Retinal pigment epithelial cell (primary cell): ENCODE measurements at regions not wholly inside any gene's neighbourhood (a gene's known extent, or its start where the extent isn't known, plus 50 kb on each side); places are given as distances from the start of the nearest gene placed in this dataset.

Experiments used
- DNase-seq: peaks from one replicate; pipeline ENCODE4 v3.0.0-alpha.2; 2010; ENCODE audit warnings: low read depth
- H3K4me3 ChIP-seq: 2 replicates; pipeline ENCODE4 v1.5.1; 2011; ENCODE audit warnings: mild to moderate bottlenecking, low read length, control low read depth, moderate library complexity
- CTCF ChIP-seq: conservative IDR thresholded peaks from 2 replicates; pipeline ENCODE4 v1.5.1; 2011; ENCODE audit warnings: low read depth, low read length, control low read depth, inconsistent platforms

DNA sequence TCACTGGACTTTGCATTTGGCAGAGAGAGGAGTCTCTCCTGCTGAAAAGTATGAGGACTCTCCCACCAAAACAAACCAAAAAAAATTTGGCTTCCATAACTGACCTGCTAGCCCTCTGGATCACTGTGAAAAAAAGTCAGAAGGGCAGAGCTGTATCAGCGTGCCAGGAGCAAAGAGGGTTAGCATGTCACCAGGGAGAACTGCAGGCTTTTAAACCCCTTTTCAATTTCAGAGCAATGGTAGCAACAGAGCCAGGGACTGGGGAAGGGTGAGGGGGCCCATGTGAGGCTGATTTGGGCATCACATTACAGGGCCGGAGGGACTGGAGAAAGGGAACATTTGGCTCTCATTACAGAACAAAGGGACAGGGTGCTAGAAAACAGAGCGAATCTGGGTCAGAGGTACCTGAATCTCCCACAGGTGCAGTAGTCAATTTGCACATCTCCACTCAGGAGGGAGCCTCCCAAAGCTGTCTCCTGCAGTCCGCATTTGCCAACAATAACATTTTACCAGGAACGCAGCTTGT is 185.7 kb upstream of the EYA4 start:
- no peak overlapping the region for H3K4me3 ChIP-seq
- no peak for TF ChIP-seq CTCF
- no peak for DNase-seq

DNA sequence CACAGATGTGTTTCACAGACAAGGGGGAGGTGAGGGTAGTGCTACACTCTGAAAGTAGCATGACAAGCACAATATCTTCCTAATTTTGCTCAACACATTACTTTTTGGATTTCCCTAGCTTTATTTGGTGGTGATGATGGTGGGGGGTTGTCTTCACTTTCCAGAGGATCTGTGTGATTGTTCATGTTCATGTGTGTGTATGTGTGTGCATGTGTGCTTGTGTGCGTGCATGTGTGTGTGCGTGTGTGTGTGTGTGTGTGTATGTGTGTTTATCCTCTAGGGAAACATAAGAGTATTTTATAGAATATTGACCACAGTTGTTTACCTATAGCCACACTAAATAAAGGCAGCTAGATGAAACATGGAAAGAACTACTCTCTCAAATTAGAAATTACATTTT is 183.8 kb upstream of the EYA4 start:
- no peak for DNase-seq
- H3K4me3 ChIP-seq = no peak overlapping the region
- no peak for TF ChIP-seq CTCF

- DNase-seq = no peak
- H3K4me3 ChIP-seq = no peak overlapping the region
These were observed 179.1 kb upstream of the EYA4 start for GRCh38 chr6:133062077-133062476.

DNA sequence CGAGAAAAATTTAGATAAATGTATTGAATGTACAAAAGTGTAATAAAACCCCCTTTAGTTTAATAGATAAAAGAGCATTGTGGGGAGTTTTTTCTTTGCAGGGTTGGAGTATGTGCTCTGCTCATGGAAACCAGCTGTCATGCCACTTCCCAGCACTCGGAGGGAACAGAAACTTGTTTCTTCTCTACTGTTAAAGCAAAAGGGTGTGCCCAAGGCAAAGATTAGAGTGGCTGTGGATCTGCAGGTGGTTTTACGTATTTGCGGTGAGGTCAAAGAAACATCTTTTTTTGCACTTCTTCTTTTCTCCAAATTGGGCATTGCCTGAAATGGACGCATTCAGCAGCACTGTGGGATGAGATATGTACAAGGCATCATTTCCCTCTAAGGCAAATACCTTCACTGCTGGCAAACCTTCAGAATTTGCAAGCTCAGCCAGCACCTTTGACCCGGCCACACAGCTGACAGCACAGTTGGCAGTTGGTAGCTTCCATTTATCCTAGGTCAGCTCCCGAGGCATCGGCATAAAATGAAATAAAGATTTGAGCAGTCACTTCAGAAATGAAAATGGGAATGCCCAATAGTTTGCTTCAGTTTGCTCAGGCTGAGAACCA is 178.4 kb upstream of the EYA4 start:
- H3K4me3 ChIP-seq = no peak overlapping the region
- DNase-seq = no peak

More at GRCh38 chr6:133062077-133062476, 179.1 kb upstream of the EYA4 start:
- no peak for TF ChIP-seq CTCF

DNA sequence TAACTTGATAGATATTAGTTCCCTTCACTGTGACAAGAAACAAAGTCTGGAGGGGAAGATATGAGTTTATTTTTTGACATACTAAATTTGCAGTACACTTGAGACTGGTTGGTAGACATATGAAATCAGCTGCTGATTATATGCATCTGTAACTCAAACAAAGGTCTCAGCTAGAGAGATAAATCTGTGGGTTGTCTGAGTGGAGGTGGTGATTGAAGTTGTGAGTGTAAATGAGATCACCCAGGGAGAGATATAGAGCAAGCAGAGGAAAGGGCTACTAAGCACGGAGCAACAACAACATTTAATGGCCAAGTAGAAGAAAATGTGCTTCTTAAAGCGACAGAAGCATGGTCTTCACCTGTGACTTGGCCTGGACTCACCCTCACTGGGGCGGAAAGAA is 173.2 kb upstream of the EYA4 start:
- no peak for TF ChIP-seq CTCF
- DNase-seq = no peak
- no peak overlapping the region for H3K4me3 ChIP-seq

More for the DNA sequence above, 178.4 kb upstream of the EYA4 start:
- TF ChIP-seq CTCF = no peak

GRCh38 chr6:133070410-133071043 is 170.6 kb upstream of the EYA4 start:
- no peak for DNase-seq
- no peak for TF ChIP-seq CTCF
- H3K4me3 ChIP-seq = no peak overlapping the region

DNA sequence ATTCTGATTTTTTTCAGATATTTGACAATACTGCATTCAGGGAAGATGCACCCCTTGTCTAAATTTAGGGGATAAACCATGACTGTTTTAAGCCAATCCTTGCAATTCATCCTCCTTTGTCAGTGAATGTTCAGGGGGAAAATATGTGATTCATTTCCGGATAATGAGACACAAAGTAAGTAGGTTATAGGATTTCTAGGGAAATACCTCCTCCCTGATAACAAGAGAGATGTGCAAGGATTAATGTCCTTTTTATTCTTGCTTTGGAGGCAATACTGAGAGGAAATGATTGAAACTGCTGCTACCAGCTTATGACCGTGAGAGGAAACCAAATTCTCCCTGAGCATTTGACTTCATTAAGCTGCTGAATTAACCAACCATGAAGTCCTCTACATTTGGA is 161.3 kb upstream of the EYA4 start:
- H3K4me3 ChIP-seq = no peak overlapping the region
- no peak for TF ChIP-seq CTCF

More for the DNA sequence above, 161.3 kb upstream of the EYA4 start:
- DNase-seq = no peak
